GM12892 (cell line): ENCODE measurements at regions not wholly inside any gene's neighbourhood (a gene's known extent, or its start where the extent isn't known, plus 50 kb on each side); places are given as distances from the start of the nearest gene placed in this dataset.

Source experiments
- POLR2A ChIP-seq: IDR thresholded peaks from 2 replicates; pipeline ENCODE4 v1.6.1; 2011; ENCODE audit warnings: low read depth, low read length, control low read depth
- POLR2AphosphoS5 ChIP-seq: IDR thresholded peaks from 2 replicates; pipeline ENCODE4 v1.6.1; 2011; ENCODE audit warnings: low read depth, low read length, control low read depth
- TAF1 ChIP-seq: IDR thresholded peaks from 2 replicates; pipeline ENCODE4 v1.6.1; 2011; ENCODE audit warnings: low read depth, mild to moderate bottlenecking, control low read depth, low read length, borderline replicate concordance

DNA sequence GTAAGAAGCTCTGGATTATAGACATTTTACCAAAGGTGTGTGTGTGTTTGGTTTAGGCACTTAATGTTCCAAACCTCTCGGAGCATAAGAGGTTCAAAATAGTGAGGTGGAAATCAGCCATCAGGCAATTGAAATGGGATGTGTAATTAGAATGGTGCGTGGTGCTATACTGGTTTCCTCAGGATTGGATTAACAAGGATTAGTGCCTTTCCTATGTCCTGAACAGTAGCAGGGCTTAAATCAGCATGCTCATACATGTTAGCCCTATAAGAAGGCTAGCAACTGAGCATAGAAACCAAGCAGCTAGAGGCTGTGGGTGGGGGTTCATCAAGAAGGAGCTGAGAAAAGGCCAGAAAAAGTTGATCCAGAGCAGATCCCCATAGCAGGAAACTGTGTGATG, 256.8 kb upstream of the CXXC4 start:
- TF ChIP-seq POLR2A (no peak), POLR2AphosphoS5 (no peak), TAF1 (no peak)
